ENCODE measurements at regions not wholly inside any gene's neighbourhood (a gene's known extent, or its start where the extent isn't known, plus 50 kb on each side); places are given as distances from the start of the nearest gene placed in this dataset.

GRCh38 chr3:18778598-18778997 lies 353.5 kb upstream of the SATB1 start:
- no peaks in the 10 kb centered on the region for H3K4me1 ChIP-seq (ENCODE audit: control insufficient read depth in 4 of 4, insufficient read depth in 4 of 4, low read length in 3 of 4)
- no peaks in the 10 kb centered on the region for H3K9me3 ChIP-seq (ENCODE audit: control insufficient read depth in 4 of 4, low read length in 3 of 4)
- H3K27ac ChIP-seq (ENCODE audit: low read depth in 1 of 2, low read length in 2 of 2), result no peak overlapping the region
- WGBS, result 75% methylated on average over 2 of the region's 2 CpGs
- no peaks in the 10 kb centered on the region for H3K36me3 ChIP-seq (ENCODE audit: control insufficient read depth in 4 of 4, insufficient read depth in 3 of 4, low read depth in 1 of 4, low read length in 3 of 4)
- DNase-seq (ENCODE audit: low spot score), result no peak
- TF ChIP-seq, protein P1, sequence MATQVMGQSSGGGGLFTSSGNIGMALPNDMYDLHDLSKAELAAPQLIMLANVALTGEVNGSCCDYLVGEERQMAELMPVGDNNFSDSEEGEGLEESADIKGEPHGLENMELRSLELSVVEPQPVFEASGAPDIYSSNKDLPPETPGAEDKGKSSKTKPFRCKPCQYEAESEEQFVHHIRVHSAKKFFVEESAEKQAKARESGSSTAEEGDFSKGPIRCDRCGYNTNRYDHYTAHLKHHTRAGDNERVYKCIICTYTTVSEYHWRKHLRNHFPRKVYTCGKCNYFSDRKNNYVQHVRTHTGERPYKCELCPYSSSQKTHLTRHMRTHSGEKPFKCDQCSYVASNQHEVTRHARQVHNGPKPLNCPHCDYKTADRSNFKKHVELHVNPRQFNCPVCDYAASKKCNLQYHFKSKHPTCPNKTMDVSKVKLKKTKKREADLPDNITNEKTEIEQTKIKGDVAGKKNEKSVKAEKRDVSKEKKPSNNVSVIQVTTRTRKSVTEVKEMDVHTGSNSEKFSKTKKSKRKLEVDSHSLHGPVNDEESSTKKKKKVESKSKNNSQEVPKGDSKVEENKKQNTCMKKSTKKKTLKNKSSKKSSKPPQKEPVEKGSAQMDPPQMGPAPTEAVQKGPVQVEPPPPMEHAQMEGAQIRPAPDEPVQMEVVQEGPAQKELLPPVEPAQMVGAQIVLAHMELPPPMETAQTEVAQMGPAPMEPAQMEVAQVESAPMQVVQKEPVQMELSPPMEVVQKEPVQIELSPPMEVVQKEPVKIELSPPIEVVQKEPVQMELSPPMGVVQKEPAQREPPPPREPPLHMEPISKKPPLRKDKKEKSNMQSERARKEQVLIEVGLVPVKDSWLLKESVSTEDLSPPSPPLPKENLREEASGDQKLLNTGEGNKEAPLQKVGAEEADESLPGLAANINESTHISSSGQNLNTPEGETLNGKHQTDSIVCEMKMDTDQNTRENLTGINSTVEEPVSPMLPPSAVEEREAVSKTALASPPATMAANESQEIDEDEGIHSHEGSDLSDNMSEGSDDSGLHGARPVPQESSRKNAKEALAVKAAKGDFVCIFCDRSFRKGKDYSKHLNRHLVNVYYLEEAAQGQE (IDR thresholded peaks at IDR 0.05), result no peak
- TF ChIP-seq SP1 (IDR thresholded peaks at IDR 0.05) (no peak), RXRA (IDR thresholded peaks at IDR 0.05) (no peak), YY1 (IDR thresholded peaks at IDR 0.05) (no peak), NR2F2 (IDR thresholded peaks at IDR 0.05) (no peak), JUND (IDR thresholded peaks at IDR 0.05) (no peak), FOXA2 (IDR thresholded peaks at IDR 0.05) (no peak), HNF4A (conservative IDR thresholded peaks at IDR 0.05) (no peak), EGR1 (IDR thresholded peaks at IDR 0.05; ENCODE audit: low read depth in 2 of 2) (no peak), RAD21 (IDR thresholded peaks at IDR 0.05) (no peak)
- TF ChIP-seq, protein P2, sequence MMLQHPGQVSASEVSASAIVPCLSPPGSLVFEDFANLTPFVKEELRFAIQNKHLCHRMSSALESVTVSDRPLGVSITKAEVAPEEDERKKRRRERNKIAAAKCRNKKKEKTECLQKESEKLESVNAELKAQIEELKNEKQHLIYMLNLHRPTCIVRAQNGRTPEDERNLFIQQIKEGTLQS (IDR thresholded peaks at IDR 0.05), result no peak
- H3K9ac ChIP-seq (ENCODE audit: low read depth in 1 of 2, low read length in 2 of 2), result no peak overlapping the region
- no peaks in the 10 kb centered on the region for H3K27me3 ChIP-seq (ENCODE audit: control insufficient read depth in 4 of 4, insufficient read depth in 4 of 4, low read length in 3 of 4)
- H3K4me3 ChIP-seq (ENCODE audit: low read depth in 1 of 3, low read length in 3 of 3), result no peak overlapping the region

DNA sequence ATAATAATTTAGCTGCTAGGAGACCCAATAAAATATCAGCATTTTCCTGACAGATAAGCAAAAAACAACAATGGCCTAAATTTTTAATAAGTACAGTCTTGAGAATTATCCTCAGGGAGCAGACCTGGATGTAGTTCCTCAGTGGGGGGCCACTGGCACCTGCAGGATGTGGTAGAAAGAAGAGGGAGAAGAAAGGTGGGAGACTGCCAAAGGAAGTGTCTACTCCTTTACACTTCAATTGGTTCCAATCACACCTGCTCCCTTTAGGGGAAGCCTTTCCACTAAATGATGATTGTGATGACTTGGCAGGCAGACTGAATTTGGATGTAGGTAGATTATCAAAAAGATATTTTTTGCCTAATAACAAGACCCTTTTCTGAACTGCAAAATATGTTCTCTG lies 353.0 kb upstream of the SATB1 start:
- no peaks in the 10 kb centered on the region for H3K27me3 ChIP-seq (ENCODE audit: control insufficient read depth in 4 of 4, insufficient read depth in 4 of 4, low read length in 3 of 4)
- H3K9ac ChIP-seq (ENCODE audit: low read depth in 1 of 2, low read length in 2 of 2), result no peak overlapping the region
- no peak overlapping the region for H3K4me3 ChIP-seq (ENCODE audit: low read depth in 1 of 3, low read length in 3 of 3)
- H3K36me3 ChIP-seq (ENCODE audit: control insufficient read depth in 4 of 4, insufficient read depth in 3 of 4, low read depth in 1 of 4, low read length in 3 of 4), result no peaks in the 10 kb centered on the region
- DNase-seq (ENCODE audit: low spot score), result no peak
- H3K27ac ChIP-seq (ENCODE audit: low read depth in 1 of 2, low read length in 2 of 2), result no peak overlapping the region
- no peaks in the 10 kb centered on the region for H3K4me1 ChIP-seq (ENCODE audit: control insufficient read depth in 4 of 4, insufficient read depth in 4 of 4, low read length in 3 of 4)
- peaks cover 0 to 1% (median 0%) of the 10 kb centered on the region in 4 donors for H3K9me3 ChIP-seq (ENCODE audit: control insufficient read depth in 4 of 4, low read length in 3 of 4)
- TF ChIP-seq, protein P1 (IDR thresholded peaks at IDR 0.05), result no peak

DNA sequence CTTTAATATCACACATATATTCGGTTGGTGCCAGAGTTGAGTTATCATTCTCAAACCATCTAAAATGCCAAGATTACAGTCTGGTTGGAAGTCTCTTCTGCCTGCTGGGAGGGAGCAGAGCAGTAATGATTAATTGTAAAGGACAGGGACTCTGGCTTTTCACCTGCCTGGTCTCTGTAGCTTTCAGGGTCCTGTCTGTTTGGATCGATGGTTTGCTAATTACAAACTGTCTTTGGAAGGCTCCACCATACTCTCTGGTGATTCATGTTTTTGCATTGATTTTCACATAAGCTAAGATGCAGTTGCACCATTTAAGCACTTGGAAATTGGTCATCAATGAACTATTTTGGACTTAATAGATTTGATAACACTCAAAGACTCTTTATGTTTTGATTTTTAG lies 350.4 kb upstream of the SATB1 start:
- Histone ChIP-seq H3K27ac (ENCODE audit: low read depth in 1 of 2, low read length in 2 of 2) (no peak overlapping the region), H3K4me3 (ENCODE audit: low read depth in 1 of 3, low read length in 3 of 3) (no peak overlapping the region), H3K36me3 (ENCODE audit: control insufficient read depth in 4 of 4, insufficient read depth in 3 of 4, low read depth in 1 of 4, low read length in 3 of 4) (no peaks in the 10 kb centered on the region), H3K4me1 (ENCODE audit: control insufficient read depth in 4 of 4, insufficient read depth in 4 of 4, low read length in 3 of 4) (no peaks in the 10 kb centered on the region), H3K9me3 (ENCODE audit: control insufficient read depth in 4 of 4, low read length in 3 of 4) (peaks cover 0 to 2% (median 0%) of the 10 kb centered on the region in 4 donors), H3K27me3 (ENCODE audit: control insufficient read depth in 4 of 4, insufficient read depth in 4 of 4, low read length in 3 of 4) (no peaks in the 10 kb centered on the region), H3K9ac (ENCODE audit: low read depth in 1 of 2, low read length in 2 of 2) (no peak overlapping the region)
- no peak for DNase-seq (ENCODE audit: low spot score)
- TF ChIP-seq YY1 (IDR thresholded peaks at IDR 0.05), result no peak
- TF ChIP-seq ZBTB33 (IDR thresholded peaks at IDR 0.05), result no peak
- WGBS, result 85% methylated on average over 2 of the region's 2 CpGs

Data from liver (tissue), 7 donors.